MV-4-11 (cell line): ENCODE measurements at regions not wholly inside any gene's neighbourhood (a gene's known extent, or its start where the extent isn't known, plus 50 kb on each side); places are given as distances from the start of the nearest gene placed in this dataset.
"Not testable (repeated sequence)": the region's sequence is repeated elsewhere in the genome, so short reads cannot be mapped to it uniquely, and the experiment has no call there.

Experiments used
- DNase-seq: peaks from one replicate; lab custom pipeline; 2025; lab: John Stamatoyannopoulos, UW

- peak; percentile 92 for DNase-seq
Observed at GRCh38 chr5:38607396-38607795, 51.0 kb upstream of the LIFR start.

DNA sequence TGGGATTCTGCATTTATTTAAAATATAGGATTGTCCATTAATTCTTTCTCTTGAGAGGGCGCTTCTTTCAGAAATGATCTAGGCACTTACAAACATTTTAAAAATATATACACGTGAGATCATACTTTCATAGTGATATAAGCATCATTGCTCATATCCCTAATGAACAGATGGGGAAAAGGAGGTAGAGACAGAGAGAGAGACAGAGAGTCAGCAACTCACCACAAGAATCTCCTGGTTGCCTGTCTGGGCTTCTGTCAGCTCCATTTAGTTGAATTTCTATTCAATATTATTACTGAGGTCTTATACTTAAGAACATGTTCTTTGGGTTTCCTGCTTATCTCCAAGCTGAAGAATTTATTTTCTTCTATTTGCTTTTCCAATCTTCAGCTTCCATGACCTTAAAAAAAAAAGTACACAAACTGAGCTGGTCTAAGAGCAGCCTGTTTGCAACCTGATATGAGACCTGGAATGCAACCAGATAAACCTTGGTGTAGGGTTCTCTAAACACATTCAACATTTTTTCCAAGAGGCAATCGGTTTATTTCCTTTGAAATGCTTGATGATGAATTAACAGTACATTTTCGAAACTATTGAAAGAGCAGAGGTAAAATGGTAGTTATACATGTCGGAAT, 51.6 kb upstream of the LIFR start:
- no peak for DNase-seq

DNA sequence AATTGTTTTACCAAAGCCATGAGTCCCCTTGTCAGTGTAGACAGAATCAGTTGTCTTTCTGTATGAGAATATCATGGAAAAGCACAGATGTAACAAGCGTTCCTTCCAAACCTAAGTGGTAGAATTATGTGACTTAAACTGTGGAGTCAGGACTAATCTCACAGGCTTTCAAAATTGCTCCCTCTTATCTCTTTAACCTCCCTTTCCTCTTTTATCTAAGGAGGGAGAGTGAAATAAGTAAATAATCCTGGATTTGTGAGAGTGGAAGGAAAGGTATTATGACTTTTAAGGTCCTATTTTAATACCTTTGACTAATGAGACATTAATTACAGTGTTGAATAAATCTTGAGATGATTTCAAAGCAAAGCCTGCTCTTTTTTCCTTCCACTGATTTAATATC, 52.4 kb upstream of the LIFR start:
- DNase-seq: no peak

DNA sequence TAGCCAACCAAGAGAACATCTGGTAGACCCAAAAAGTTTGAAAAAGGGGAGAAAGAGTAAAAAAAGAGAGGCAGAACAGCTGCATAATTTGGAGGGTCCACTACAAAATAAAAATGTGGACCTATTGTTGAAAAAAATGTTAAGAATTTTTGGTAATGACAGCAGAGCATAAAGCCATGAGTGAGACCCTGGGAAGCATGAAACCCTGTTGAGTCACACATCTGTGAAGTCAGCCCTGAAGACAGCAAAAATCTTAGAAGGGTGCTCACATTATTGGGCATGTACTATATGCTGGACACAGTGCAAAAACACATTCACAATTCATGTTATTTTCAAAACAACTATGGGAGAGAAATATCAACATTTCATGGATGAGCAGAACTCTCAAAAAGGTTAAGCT, 56.4 kb upstream of the LIFR start:
- DNase-seq: no peak

DNA sequence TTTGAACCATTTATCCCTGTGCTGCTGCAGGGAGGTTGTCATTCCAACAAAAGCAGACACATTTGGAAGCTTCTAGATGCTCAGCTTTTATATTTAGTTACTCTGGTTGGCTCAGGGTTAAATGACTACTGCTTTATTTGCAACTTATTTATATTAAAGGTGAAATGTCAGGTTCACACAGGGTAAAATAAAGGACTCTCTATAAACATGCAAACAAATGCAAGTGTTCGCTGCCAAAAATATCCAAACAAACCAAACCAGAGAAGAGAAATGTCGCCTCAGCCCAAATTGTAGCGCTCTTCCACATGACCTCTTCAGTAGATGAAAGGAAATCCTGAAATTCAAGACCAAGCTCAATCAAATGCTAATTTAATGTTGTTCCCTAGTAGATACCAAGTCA, 57.0 kb upstream of the LIFR start:
- no peak for DNase-seq

GRCh38 chr5:38613992-38614836, 57.8 kb upstream of the LIFR start:
- DNase-seq: no peak

- DNase-seq: no peak
Observed at GRCh38 chr5:38615042-38615441, 58.6 kb upstream of the LIFR start.

DNA sequence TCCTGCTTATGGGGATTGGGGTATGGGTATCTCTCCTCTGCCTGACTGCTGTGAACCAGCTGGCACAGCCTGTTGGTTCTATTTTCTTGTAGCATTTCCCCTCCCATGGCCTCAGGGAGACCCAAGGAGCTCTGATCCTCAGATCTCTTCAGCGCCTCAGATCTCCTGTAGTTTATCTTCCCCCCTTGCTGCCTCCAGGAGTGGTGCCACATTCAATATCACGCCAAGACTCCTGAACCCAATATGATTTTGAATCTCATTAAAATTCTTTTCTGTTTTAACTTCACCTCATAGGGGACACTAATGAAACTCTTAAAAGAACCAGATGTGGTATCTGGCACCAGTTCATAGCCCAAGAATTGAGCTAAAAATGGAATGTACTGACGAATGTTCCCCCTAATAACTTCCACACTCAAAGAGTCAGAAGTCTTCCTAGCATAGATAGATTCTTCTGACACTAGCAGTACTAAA, 59.6 kb upstream of the LIFR start:
- DNase-seq: no peak

DNA sequence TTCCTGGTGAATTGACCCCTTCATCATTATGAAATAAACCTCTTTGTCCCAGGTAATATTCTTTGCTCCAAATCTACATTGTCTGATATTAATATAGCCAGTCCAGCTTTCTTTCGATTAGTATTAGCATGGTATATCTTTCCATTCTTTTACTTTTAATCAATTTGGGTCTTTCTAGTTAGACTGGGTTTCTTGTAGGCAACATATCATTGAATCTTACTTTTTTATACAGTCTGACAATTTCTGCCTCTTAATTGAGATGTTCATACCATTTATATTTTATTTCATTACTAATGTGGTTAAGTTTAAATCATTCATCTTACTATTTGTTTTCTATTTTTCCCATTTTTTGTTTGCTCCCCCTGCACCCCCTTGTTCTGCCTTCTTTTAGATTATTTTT, 61.7 kb upstream of the LIFR start:
- DNase-seq: no peak

GRCh38 chr5:38621331-38621730, 64.9 kb upstream of the LIFR start:
- DNase-seq: no peak

DNA sequence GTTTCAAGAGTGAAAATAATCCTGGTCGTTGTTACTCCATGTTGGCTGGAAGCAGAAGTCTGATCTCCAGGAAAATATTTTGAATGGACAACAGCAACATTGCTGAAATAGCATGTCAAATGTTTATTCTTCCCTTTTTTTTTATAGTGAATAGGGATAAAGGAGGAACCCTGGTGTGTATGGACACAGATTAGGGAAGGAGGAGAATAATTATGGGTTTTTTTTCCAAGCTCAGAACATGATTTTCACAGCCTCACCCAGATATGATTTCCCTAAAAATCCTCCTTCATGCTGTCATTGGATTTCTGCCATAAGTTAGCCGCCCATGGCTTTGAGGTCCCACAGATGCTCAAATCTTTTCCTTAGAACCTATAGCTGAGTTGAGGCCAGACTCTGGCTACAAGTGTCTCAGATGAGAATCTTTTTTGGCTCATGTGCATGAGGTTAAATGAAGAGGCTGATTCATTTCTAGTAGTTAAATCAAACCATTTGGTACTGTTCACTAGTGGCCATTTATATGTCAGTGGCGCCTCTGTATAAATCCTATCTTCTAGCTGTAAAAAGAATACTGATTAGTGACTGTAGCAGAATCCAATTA, 65.5 kb upstream of the LIFR start:
- no peak for DNase-seq

- no peak for DNase-seq
Observed at GRCh38 chr5:38622723-38623129, 66.3 kb upstream of the LIFR start.

GRCh38 chr5:38624541-38624940, 68.1 kb upstream of the LIFR start:
- DNase-seq: not testable (repeated sequence)

- DNase-seq: not testable (repeated sequence)
Observed at GRCh38 chr5:38631376-38631775, 74.9 kb upstream of the LIFR start.

DNA sequence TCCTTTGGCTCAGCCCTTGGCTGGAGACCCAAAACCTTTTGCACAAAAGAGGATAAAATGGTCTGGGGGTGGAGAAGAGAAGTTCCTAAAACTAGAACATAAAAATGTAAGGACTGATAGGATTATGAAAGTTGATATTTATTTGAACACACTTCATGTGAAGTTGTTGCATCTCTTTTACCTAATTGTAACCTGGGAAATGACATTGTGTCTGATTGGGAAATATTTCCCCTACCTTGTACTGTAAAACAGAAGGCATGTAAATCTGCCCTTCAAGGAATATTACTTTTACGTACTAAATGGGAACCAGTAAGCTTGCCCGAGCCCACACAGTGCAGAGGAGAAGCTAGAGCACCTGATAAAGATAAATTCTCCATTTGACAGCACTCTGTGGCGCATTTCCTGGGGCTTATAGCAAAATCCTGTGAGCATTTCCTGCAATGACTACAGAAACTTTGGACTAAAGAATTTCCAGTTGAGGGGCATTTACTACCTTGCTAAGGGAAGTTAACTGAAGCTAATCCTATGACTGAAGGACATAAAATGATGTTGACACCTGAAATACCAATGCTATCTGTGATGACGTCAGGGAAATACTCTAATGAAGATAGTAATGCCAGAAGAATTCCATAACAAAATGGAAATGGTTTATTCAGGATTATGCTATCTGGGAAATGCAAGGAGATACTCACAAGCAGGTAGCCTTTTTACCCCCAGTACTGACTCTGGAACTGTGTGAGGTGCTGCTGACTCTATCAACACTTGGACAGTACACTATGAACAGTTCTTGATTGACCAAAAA, 78.3 kb upstream of the LIFR start:
- DNase-seq: no peak

GRCh38 chr5:38636626-38637025, 80.2 kb upstream of the LIFR start:
- no peak for DNase-seq

DNA sequence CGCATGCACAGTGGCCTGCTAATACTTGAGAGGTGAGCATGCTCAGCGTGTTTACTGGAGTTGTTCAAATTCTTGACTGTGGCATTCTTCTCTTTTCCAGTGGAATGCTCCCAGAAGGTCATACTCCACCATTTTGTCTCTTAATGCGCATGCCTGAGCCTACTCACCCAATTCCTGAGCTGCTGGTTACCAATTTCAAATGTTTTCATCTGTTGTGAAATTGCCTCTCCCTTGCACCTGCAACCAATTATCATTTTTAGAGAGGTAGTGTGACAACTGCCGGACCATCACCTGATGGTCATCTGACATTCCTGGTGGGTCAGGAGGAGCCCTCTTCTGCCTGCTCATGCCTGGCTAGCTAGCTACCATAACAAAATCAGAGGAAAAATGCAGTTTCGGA, 82.2 kb upstream of the LIFR start:
- no peak for DNase-seq

- DNase-seq: no peak
Observed at GRCh38 chr5:38639377-38640358, 83.2 kb upstream of the LIFR start.

DNA sequence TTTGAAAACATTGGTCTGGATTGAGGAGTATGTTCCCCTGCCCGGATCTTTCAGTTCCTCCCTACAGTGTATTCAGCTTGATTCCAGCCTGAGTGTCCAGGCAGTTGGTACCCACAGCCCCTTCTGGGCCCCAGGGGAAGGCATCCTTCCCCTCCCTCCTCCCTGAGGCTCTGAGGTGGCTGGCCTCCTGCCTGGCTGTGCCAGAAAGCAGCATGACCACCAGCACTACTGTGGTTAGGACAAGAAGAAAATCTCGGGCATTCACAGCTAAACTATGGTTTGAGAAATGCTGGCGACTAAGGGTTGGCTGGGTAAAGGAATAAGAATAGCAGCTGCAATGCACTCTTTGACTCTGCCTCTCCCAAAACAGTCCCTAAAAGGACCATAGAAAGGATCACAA, 84.6 kb upstream of the LIFR start:
- DNase-seq: peak; percentile 51

DNA sequence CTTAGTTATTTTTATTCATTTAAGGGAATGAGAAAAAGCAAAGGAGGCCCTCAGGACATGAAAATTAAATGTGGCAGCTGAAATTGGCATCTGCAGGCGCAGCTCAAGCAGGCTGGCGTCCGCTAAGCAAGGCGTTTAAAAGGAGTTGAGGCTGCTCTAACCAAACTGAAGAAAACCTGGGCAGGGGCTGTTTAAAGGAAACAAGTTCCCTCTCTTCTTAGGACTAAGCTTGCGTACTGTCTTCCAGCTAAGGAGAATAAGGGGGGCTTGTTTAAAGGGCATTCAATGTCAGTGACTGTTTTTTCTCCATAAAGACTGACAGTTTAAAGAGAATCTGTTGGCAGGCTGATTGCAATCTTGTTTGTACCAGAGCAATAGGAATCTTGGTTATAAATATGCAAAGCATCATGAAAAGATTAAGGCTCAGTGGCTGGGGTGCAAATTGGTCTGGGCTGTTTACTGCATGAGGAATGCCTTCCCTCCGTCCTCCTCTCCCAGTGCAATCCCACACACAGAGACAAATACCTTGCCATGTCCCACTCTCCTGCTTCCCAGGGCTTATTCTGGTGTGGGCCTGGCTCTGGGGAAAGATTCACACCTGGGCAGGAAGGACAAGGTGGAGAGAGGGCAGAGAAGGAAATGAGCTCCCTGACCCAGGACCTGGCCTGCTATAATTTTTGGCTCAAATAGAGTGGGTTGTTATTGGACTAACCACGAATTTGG, 85.9 kb upstream of the LIFR start:
- no peak for DNase-seq
